ENCODE measurements at regions not wholly inside any gene's neighbourhood (a gene's known extent, or its start where the extent isn't known, plus 50 kb on each side); places are given as distances from the start of the nearest gene placed in this dataset.
"Not testable (repeated sequence)": the region's sequence is repeated elsewhere in the genome, so short reads cannot be mapped to it uniquely, and the experiment has no call there.

DNA sequence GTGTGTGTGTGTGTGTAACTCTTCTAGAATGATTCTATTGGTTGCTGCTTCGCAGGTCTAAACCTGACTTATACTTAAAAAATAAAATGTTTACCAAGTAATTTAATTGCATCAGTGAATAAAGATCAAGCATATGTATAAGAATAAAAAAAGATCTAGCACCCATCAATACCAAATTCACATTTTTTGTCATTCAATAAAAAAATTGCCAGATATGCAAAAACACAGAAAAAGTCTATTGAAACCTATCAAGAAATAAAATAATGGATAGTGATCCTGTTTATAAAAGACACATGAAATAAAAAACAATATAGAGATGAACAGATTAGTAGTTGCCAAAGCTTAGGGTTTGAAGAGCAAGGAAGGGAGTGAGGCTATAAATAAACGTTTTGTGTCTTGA lies 2095.0 kb upstream of the ACO1 start:
- FAIRE-seq (no peak), DNase-seq (ENCODE audit: extremely low read depth in 1 of 4, low spot score in 3 of 4) (no peak), ATAC-seq (no peak)
- Histone ChIP-seq H3K4me2 (ENCODE audit: insufficient read depth, low read length) (no peak overlapping the region), H3K9me3 (replicated peaks; ENCODE audit: control insufficient read depth, insufficient read depth, low read depth, low read length) (no peaks in the 10 kb centered on the region), H4K20me1 (replicated peaks; ENCODE audit: control insufficient read depth, insufficient read depth, low read length) (no peaks in the 10 kb centered on the region), H3K27ac (ENCODE audit: extremely low read depth, low read depth, low read length) (no peak overlapping the region), H3K36me3 (ENCODE audit: control insufficient read depth, insufficient read depth, low read length) (no peaks in the 10 kb centered on the region), H3K79me2 (ENCODE audit: control insufficient read depth, insufficient read depth, low read length) (no peaks in the 10 kb centered on the region), H3K9me1 (ENCODE audit: control insufficient read depth, insufficient read depth, low read length) (no peaks in the 10 kb centered on the region), H3K4me3 (no peak overlapping the region), H3K27me3 (ENCODE audit: control insufficient read depth in 2 of 2, insufficient read depth in 2 of 2, low read length in 2 of 2) (no peaks in the 10 kb centered on the region), H3K4me1 (replicated peaks in 1 of 2; ENCODE audit: control insufficient read depth in 2 of 2, insufficient read depth in 2 of 2, low read length in 2 of 2) (no peaks in the 10 kb centered on the region), H3K9ac (ENCODE audit: insufficient read depth in 1 of 2, low read depth in 2 of 2, low read length in 2 of 2) (no peak overlapping the region), H2AFZ (ENCODE audit: low read depth, low read length) (no peak overlapping the region)
- POLR2A ChIA-PET = no interaction called here
- in situ Hi-C loops (cut with MboI) = no loop called here
- BruUV-seq (replicated peaks) = no TSS peak
- CTCF ChIA-PET (ENCODE audit: low intra/inter-chr PET ratio) = no interaction called here
- intact Hi-C loops (cut with micrococcal nuclease) = no loop called here
- TF ChIP-seq, protein P1, sequence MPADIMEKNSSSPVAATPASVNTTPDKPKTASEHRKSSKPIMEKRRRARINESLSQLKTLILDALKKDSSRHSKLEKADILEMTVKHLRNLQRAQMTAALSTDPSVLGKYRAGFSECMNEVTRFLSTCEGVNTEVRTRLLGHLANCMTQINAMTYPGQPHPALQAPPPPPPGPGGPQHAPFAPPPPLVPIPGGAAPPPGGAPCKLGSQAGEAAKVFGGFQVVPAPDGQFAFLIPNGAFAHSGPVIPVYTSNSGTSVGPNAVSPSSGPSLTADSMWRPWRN (IDR thresholded peaks at IDR 0.05; ENCODE audit: low read depth) = no peak
- TF ChIP-seq DACH1 (IDR thresholded peaks at IDR 0.05; ENCODE audit: partially characterized antibody) = no peak
- TF ChIP-seq FOXA3 (CRISPR knock-in tag; conservative IDR thresholded peaks at IDR 0.05 in 1 of 2, IDR thresholded peaks at IDR 0.05 in 1 of 2) = no peak
- no peak for TF ChIP-seq CBX3 (IDR thresholded peaks at IDR 0.05; ENCODE audit: borderline replicate concordance in 1 of 2, low read length in 2 of 2)
- no CpG with 5 or more reads among the region's 2 CpGs for WGBS (ENCODE audit: insufficient coverage, low coverage, missing lambda C conversion rate)

DNA sequence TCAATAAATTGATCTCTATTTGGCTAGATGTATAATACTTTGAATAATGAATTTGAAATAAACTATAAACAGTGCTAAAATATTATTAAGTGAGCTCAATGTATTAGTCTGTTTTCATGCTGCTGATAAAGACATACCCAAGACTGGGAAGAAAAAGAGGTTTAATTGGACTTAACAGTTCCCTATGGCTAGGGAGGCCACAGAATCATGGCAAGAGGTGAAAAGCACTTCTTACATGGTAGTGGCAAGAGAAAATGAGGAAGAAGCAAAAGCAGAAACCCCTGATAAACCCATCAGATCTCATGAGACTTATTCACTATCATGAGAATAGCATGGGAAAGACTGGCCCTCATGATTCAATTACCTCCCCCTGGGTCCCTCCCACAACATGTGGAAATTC lies 2092.4 kb upstream of the ACO1 start:
- FAIRE-seq; H3K36me3 ChIP-seq (ENCODE audit: control insufficient read depth, insufficient read depth, low read length); POLR2A ChIA-PET; H3K9me1 ChIP-seq (ENCODE audit: control insufficient read depth, insufficient read depth, low read length); CTCF ChIA-PET (ENCODE audit: low intra/inter-chr PET ratio); BruUV-seq (replicated peaks); H3K79me2 ChIP-seq (ENCODE audit: control insufficient read depth, insufficient read depth, low read length); intact Hi-C loops (cut with micrococcal nuclease); in situ Hi-C loops (cut with MboI); H3K9me3 ChIP-seq (replicated peaks; ENCODE audit: control insufficient read depth, insufficient read depth, low read depth, low read length); H3K4me3 ChIP-seq; H3K27ac ChIP-seq (ENCODE audit: extremely low read depth, low read depth, low read length); H2AFZ ChIP-seq (ENCODE audit: low read depth, low read length); H3K4me2 ChIP-seq (ENCODE audit: insufficient read depth, low read length); DNase-seq (ENCODE audit: extremely low read depth in 1 of 4, low spot score in 3 of 4); H4K20me1 ChIP-seq (replicated peaks; ENCODE audit: control insufficient read depth, insufficient read depth, low read length); H3K9ac ChIP-seq (ENCODE audit: insufficient read depth in 1 of 2, low read depth in 2 of 2, low read length in 2 of 2); H3K27me3 ChIP-seq (ENCODE audit: control insufficient read depth in 2 of 2, insufficient read depth in 2 of 2, low read length in 2 of 2); H3K4me1 ChIP-seq (replicated peaks in 1 of 2; ENCODE audit: control insufficient read depth in 2 of 2, insufficient read depth in 2 of 2, low read length in 2 of 2); ATAC-seq: not testable (repeated sequence)

All from K562 (cell line).